Spleen (tissue), 11 donors: ENCODE measurements at regions not wholly inside any gene's neighbourhood (a gene's known extent, or its start where the extent isn't known, plus 50 kb on each side); places are given as distances from the start of the nearest gene placed in this dataset.

Source experiments
- DNase-seq: peaks from one replicate; pipeline ENCODE4 v3.0.0-alpha.2; 2020
- H3K27ac ChIP-seq, 8 donors: fragments of 200-600 bp; sonication (generic) in 7 of 8; 1 replicate in 4 of 8; 2 replicates in 4 of 8; pipeline versions ENCODE4 v1.5.0 to v1.8.0; 2016 to 2021; ENCODE audit warnings: inconsistent platforms in 4 of 8, mild to moderate bottlenecking in 4 of 8, moderate library complexity in 1 of 8
- H3K27me3 ChIP-seq, 7 donors: fragments of 200-600 bp; sonication (generic) in 6 of 7; replicated peaks in 1 of 7; 1 replicate in 4 of 7; 2 replicates in 3 of 7; pipeline versions ENCODE4 v1.5.0 to v1.8.0; 2016 to 2021; ENCODE audit warnings: inconsistent platforms in 3 of 7, mild to moderate bottlenecking in 1 of 7
- H3K36me3 ChIP-seq, 6 donors: fragments of 200-600 bp; sonication (generic) in 5 of 6; 1 replicate in 4 of 6; 2 replicates in 2 of 6; pipeline versions ENCODE4 v1.5.0 to v1.8.0; 2016 to 2021; ENCODE audit warnings: inconsistent platforms in 2 of 6
- H3K4me1 ChIP-seq, 6 donors: fragments of 200-600 bp; sonication (generic) in 5 of 6; 1 replicate in 3 of 6; 2 replicates in 3 of 6; pipeline versions ENCODE4 v1.5.0 to v1.8.0; 2016 to 2021; ENCODE audit warnings: inconsistent platforms in 3 of 6
- H3K4me3 ChIP-seq, 8 donors: fragments of 200-600 bp; sonication (generic) in 7 of 8; 1 replicate in 4 of 8; 2 replicates in 4 of 8; pipeline versions ENCODE4 v1.5.0 to v1.8.0; 2016 to 2021; ENCODE audit warnings: inconsistent platforms in 4 of 8, mild to moderate bottlenecking in 4 of 8, moderate library complexity in 2 of 8
- H3K9me3 ChIP-seq, 8 donors: fragments of 200-600 bp; sonication (generic) in 7 of 8; 1 replicate in 4 of 8; 2 replicates in 4 of 8; pipeline versions ENCODE4 v1.5.0 to v1.8.0; 2016 to 2021; ENCODE audit warnings: inconsistent platforms in 4 of 8
- POLR2A ChIP-seq, 3 donors: fragments of 450-650 bp; IDR thresholded peaks; one replicate each; pipeline ENCODE4 v1.5.1; 2017; ENCODE audit warnings: antibody characterized with exemption in 3 of 3, mild to moderate bottlenecking in 1 of 3
- POLR2AphosphoS5 ChIP-seq, 3 donors: sonication (generic); formaldehyde crosslinking; IDR thresholded peaks; one replicate each; pipeline ENCODE4 v1.5.1; 2017; ENCODE audit warnings: antibody characterized with exemption in 3 of 3
- WGBS, 5 donors: extraction: QIAGEN DNeasy Blood & Tissue Kit in 3 of 5; methylation state at CpG; one replicate each; pipeline versions ENCODE4 v1.1.5 to v1.1.7; 2013 to 2018; 5-methylcytosine and 5-hydroxymethylcytosine counted together
- intact Hi-C: fragments of 100-400 bp; cut with DNase I; formaldehyde crosslinking; loops from one replicate; pipeline ENCODE4 v1.15.0; 2023; ENCODE audit warnings: low total_unique reads
- TF ChIP-seq, protein P1 (sequence below), 11 experiments: fragments of 200-600 bp in 7 of 11; fragments of 450-650 bp in 4 of 11; sonication (generic) in 4 of 11; IDR thresholded peaks in 8 of 11; conservative IDR thresholded peaks in 3 of 11; 1 replicate in 7 of 11; 2 replicates in 4 of 11; pipeline versions ENCODE4 v1.4.0 to v1.8.0; 2016 to 2021; ENCODE audit warnings: antibody characterized with exemption in 11 of 11, inconsistent platforms in 4 of 11, mild to moderate bottlenecking in 1 of 11
- donor health status: healthy with polysubstance abuse.
- donor health status: DM: no; HTN: no; CAD: no; lungs with moderate emphysema.
- donor health status: DM: no; HTN: no; CAD: no.
- donor health status: Bipolar disorder and iron deficiency.
- donor health status: healthy.
- donor health status: DM: no; HTN: no; CAD: no.
- donor health status: DM: yes; HTN: yes; CAD: no.

DNA sequence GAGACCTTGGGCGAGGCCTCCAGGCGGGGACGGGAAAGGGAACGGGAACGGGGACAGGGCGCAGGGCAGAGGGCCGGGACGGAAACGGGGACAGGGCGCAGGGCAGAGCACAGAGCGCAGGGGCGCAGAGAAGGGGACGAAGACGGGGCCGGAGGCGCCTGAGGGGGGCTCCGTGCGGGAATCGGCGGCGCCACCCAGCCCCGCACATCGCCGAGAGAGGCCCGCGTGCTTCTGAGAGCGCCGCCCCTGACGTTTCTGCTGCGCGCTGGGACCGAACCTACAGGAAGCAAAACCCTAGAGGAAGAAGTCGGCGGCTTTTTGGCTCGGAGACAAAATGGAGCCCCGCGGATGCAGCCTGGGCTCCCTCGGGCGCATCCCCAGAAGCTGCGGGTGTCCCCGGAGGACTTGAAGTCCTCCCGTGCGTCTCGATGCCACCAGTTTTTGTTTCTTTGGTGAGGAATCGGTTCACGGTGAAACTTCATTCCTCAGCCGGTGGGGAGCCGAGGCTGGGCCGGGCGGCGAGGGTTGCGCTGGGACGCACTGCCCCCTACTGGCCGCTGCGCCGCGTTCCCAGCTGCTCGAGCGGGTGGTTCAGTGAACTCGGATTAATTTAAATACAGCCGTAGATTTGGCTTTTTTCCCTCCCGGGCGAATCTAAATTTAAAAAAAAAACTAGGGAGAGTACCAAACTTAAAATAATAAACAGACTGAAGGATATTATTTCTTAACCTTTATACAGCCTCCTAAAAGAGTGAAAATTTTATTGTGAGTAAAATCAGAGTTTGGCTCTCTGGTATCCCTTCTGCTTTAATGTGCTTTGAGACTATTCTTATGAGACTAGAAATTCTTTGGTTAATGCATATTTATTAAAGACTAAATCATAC lies 350.0 kb upstream of the ARGLU1 start:
- peak; percentile 41 to 76 (median 76) for TF ChIP-seq POLR2AphosphoS5 (IDR thresholded peaks at IDR 0.05)
- TF ChIP-seq POLR2A (IDR thresholded peaks at IDR 0.05) = peak in 1 of 3 donors; percentile 19
- TF ChIP-seq, protein P1, sequence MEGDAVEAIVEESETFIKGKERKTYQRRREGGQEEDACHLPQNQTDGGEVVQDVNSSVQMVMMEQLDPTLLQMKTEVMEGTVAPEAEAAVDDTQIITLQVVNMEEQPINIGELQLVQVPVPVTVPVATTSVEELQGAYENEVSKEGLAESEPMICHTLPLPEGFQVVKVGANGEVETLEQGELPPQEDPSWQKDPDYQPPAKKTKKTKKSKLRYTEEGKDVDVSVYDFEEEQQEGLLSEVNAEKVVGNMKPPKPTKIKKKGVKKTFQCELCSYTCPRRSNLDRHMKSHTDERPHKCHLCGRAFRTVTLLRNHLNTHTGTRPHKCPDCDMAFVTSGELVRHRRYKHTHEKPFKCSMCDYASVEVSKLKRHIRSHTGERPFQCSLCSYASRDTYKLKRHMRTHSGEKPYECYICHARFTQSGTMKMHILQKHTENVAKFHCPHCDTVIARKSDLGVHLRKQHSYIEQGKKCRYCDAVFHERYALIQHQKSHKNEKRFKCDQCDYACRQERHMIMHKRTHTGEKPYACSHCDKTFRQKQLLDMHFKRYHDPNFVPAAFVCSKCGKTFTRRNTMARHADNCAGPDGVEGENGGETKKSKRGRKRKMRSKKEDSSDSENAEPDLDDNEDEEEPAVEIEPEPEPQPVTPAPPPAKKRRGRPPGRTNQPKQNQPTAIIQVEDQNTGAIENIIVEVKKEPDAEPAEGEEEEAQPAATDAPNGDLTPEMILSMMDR (IDR thresholded peaks at IDR 0.05 in 8 of 11, conservative IDR thresholded peaks at IDR 0.05 in 3 of 11) = peak; percentile 61 to 97 (median 86)
- 1% methylated on average over 42 to 63 of the region's 63 CpGs for WGBS, 5 donors
- no peaks in the 10 kb centered on the region for H3K36me3 ChIP-seq
- DNase-seq = peak; percentile 91
- peaks cover 0 to 39% (median 17%) of the 10 kb centered on the region in 6 donors for H3K4me1 ChIP-seq
- H3K4me3 ChIP-seq = peak overlapping the region; percentile 37 to 77 (median 54)
- intact Hi-C loops = no loop called here
- no peaks in the 10 kb centered on the region for H3K9me3 ChIP-seq
- H3K27ac ChIP-seq = peak overlapping the region; percentile 71 to 95 (median 92)
- H3K27me3 ChIP-seq = peaks cover 0 to 31% (median 0%) of the 10 kb centered on the region in 7 donors

DNA sequence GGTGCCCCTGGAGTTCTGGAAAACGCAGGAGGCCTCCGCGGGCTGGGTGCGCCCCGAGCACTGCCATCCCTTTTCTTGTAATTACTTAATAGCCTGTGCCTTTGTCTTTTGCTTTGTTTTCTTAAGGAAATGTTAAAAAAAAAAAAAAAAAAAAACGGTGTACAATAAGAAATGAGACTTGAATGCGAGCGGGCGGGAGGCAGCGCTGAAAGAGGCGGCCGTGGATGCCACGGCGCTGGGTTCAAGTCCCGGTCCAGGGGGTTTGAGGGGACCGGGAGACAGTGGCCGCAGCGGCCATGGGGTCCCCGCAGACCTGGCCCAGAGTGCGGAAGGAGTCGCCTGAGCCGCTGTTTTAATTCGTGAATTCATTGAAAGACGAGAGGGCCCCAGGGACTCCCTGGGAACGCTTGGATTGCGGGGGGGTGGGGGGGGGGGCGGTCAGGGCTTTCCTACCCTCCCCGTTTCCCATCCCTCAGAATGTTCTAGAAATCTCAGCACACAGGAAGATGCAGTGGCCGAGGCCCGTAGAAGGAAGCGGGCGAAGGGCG lies 349.2 kb upstream of the ARGLU1 start:
- H3K9me3 ChIP-seq = no peaks in the 10 kb centered on the region
- intact Hi-C loops = no loop called here
- H3K27me3 ChIP-seq = peaks cover 0 to 31% (median 0%) of the 10 kb centered on the region in 7 donors
- WGBS, 5 donors = 30 to 55% (median 41%) methylated on average over 27 to 32 of the region's 33 CpGs
- DNase-seq = no peak
- H3K4me3 ChIP-seq = peak overlapping the region; percentile 37 to 77 (median 54)
- H3K27ac ChIP-seq = peak overlapping the region; percentile 71 to 95 (median 92)
- no peaks in the 10 kb centered on the region for H3K36me3 ChIP-seq
- peaks cover 0 to 39% (median 17%) of the 10 kb centered on the region in 6 donors for H3K4me1 ChIP-seq
- TF ChIP-seq POLR2AphosphoS5 (IDR thresholded peaks at IDR 0.05) (no peak), POLR2A (IDR thresholded peaks at IDR 0.05) (no peak)
- TF ChIP-seq, protein P1 (IDR thresholded peaks at IDR 0.05 in 8 of 11, conservative IDR thresholded peaks at IDR 0.05 in 3 of 11) = no peak

DNA sequence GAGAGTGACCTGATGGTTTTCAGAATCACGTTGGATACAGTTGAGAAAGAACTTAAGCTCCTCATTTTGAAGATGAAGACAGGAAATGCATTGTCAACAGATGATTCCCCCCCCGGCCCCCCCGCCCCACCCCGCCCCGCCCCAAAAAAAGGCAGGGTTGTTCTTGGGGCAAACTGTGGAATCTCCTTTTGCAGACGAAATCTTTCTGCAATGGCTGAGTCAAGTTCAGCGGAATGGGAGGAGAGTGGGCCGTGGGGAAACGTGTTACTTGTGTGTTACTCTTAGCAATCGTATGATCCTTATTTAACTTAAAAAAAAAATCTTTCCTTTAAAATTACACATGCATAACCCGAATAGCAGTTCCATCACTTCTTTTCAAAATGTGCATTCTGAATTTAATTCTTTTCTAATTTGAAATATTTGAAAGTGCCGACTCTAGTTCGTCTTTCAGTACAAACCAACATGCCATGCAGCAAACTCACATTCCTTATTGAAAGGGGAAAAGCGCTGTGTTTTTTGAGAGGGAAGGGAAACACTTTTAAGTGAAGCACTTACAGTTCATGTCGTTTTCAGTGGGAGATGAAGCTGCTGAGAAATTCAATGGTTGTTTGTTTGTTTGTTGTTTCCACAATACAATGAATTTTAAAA lies 348.5 kb upstream of the ARGLU1 start:
- no peak for DNase-seq
- intact Hi-C loops = no loop called here
- Histone ChIP-seq H3K4me1 (peaks cover 0 to 39% (median 17%) of the 10 kb centered on the region in 6 donors), H3K27me3 (peaks cover 0 to 26% (median 0%) of the 10 kb centered on the region in 7 donors), H3K9me3 (no peaks in the 10 kb centered on the region), H3K27ac (peak overlapping the region in 7 of 8 donors; percentile 88 to 95 (median 92)), H3K36me3 (no peaks in the 10 kb centered on the region), H3K4me3 (no peak overlapping the region)
- 68 to 77% (median 70%) methylated on average over 15 of the region's 15 CpGs for WGBS, 5 donors
- TF ChIP-seq POLR2AphosphoS5 (IDR thresholded peaks at IDR 0.05) (no peak), POLR2A (IDR thresholded peaks at IDR 0.05) (no peak)
- TF ChIP-seq, protein P1 (IDR thresholded peaks at IDR 0.05 in 8 of 11, conservative IDR thresholded peaks at IDR 0.05 in 3 of 11) = no peak
